Activated CD4-positive, alpha-beta T cell treated with anti-CD3 and anti-CD28 coated beads, Interleukin-2, amount 50 U/mL, for 4 hours (primary cell): ENCODE measurements at regions not wholly inside any gene's neighbourhood (a gene's known extent, or its start where the extent isn't known, plus 50 kb on each side); places are given as distances from the start of the nearest gene placed in this dataset.
"Not testable (repeated sequence)": the region's sequence is repeated elsewhere in the genome, so short reads cannot be mapped to it uniquely, and the experiment has no call there.

Source experiments
- DNase-seq, 2 experiments: peaks; one replicate each; pipeline ENCODE4 v3.0.0-alpha.2; 2020

DNA sequence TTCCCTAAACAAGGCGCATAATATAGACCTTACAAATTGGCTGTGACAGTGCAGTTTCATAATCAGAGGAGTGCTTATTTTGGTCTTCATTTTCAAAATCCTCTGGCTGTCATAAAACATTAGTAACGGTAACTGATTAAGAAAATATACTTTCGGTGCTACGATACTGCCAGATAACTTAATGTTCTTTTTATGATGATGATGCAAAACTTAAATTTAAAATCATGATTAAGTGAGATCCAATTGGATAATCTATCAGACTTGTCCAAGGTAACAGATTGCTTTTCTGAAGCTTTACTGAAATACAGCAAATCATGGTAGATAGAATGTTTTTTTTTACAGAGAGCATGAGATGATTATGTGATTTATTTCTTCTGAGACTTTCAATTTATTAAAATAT, 364.2 kb upstream of the CNTN3 start:
- no peak for DNase-seq

DNA sequence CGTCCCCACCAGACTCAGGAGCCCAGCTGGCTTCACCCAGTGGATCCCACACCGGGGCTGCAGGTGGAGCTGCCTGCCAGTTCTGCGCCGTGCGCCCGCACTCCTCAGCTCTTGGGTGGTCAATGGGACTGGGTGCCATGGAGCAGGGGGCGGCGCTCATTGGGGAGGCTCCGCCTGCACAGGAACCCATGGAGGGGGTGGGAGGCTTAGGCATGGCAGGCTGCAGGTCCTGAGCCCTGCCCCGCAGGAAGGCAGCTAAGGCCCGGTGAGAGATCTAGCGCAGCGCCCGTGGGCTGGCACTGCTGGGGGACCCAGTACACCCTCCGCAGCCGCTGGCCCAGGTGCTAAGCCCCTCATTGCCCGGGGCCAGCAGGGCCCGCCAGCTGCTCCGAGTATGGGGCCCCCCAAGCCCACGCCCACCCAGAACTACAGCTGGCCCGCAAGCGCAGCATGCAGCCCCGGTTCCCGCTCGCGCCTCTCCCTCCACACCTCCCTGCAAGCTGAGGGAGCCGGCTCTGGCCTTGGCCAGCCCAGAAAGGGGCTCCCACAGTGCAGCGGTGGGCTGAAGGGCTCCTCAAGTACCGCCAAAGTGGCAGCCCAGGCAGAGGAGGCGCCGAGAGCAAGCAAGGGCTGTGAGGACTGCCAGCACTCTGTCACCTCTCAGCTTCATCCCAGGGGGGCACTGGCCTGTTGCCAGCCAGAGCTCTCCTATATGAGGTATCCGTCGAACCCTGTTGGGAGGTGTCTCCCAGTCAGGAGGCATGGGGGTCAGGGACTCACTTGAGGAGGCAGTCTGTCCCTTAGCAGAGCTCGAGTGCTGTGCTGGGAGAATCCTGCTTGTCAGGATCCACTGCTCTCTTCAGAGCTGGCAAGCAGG, 370.8 kb upstream of the CNTN3 start:
- DNase-seq: not testable (repeated sequence)

DNA sequence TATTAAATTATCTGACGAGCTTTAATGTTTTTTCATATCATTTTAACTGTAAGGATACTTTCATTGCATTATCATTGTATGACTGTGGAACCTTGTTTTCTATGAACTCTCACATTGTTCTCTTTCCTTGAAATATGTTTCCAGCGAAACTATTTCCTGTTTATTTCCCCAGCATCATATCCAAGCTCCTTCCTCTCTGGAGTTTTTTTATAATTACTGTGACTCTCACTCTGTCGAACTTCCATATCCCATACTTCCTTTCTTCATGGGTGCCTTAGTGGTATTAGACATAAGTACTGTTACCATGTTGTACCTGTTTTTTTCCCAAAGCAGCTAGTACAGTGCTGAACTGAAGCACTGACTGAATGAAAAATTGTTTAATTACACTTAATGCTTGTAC, 373.6 kb upstream of the CNTN3 start:
- no peak for DNase-seq

DNA sequence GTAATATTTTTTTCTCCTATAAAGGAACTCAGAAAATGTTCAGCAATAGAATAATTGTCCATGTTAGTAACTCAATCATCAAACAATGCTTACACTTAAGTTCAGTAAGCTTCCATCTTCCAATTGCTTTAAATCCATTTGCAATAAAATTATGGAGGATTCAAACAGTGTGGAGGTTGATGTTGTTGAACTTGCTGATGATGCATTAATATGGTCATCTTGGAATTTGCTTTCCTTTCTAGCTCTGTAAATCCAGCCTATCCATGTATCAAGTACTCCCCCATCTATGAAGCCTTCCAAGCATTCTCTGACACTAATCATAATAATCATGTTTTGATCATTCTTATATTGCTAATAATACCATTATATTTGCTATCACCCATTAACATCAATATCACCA, 378.4 kb upstream of the CNTN3 start:
- DNase-seq: no peak

DNA sequence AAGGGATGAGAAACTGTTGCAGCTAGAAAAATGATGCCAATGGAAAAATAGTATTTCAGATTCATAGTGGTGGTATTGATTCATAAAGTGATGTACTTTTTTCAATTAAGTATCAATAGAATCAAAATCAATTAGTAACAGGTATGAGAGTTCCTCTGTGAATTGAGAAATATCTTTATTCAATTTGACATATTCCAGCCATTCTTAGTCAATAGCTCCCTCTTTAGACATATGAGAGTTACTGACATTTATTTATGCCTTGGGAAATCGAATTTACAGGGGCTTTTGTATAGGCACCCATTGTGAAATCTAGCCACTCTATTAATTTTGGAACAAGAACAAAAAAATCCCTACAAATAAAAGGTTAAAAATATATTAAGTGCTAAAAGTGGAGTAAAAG, 386.9 kb upstream of the CNTN3 start:
- DNase-seq: no peak

DNA sequence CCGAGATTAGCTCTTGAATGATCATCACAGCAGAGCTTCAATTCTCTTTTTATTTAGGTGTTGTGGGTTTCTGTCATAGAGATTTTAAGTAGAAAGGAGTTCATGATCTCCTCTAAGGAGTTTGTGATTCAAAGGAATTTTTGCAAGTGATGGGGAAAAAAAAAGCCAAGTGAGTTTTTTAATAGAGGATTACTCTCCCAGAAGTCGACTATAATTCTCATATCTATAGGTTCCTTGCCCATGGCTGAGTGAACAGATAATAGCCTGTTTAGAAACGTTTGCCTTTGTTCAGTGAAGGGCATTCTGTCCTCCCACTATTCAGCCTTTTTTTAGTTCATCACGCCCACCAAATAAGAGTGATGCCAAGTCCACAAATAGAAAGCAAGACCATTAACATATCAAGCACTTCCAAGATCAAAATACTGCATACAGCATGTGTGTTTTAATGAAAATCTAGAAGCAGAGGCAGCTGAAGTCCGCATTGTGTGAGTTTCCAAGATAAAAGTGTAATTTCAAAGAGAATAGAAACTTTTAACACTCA, 398.4 kb upstream of the CNTN3 start:
- DNase-seq: no peak

DNA sequence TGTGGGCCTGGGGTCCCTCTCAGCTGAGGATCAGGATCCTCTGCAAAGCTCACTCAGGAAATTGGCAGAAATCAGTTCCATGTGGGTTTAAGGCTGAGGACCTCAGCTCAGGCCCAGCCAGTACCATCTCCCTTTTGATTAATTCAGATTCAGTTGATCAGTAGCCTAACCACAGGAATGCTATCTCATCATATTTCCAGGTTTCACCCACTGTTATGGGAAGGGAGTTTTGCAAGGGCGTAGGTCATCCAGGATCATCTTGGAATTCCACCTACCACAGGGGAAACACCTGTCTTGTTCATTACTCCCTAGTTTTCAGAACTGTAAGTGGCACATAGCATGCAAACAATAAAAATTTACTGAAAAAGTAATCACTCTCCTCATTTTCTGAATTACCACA, 399.5 kb upstream of the CNTN3 start:
- DNase-seq: no peak

DNA sequence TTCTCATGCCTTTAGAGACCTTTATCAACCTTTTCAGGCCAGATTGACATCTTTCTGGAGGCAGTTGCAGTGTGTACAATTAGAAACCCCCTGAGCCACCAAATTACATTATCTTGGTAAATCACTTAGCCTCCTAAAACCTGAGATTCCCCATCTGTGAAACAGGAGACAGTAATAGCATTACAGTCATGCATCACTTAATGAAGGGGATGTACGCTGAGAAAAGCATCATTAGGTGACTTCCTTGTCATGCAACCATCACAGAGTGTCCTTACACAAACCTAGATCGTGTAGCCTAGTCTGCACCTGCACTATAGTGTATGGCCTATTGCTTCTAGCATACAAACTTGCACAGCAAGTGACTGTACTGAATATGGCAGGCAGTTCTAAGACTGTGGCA, 400.8 kb upstream of the CNTN3 start:
- DNase-seq: no peak

DNA sequence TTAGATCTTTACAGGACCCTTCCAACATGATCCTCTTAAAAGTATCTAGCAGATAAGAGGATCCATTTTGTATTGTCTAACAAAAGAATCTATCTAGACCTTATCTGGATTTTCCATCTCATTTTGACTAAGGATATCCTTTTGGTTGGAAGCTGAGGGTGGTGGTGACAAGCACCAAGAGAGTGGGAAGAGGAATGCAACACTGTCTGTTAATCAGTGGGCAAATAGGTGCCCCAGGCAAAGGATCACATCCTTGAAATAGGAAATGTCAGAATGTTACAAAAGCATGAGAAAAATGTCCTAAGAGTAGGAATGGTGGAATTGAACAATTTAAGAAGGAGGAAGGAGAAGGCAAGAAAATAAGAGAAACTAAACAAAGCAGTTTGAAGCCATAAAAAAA, 420.7 kb upstream of the CNTN3 start:
- DNase-seq: no peak

DNA sequence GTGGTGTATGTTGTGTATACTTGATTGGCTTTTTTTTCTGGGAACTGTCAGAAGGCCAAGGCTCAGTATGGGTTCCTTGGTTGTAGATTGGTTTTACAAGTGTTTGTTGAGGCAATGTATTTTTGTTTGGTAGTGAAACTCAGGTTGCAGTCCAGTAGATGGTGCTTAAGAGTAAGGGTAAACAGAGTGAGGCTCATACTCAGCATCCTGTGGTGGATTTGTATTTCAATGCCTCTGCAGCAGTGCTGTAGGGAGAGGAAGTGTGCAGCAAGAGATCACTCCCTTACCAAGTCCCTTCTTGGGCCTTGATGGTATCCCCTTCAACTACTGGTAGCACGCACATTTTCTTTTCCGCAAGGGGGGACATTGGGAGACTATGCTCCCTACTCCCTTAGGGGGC, 428.5 kb upstream of the CNTN3 start:
- DNase-seq: no peak

DNA sequence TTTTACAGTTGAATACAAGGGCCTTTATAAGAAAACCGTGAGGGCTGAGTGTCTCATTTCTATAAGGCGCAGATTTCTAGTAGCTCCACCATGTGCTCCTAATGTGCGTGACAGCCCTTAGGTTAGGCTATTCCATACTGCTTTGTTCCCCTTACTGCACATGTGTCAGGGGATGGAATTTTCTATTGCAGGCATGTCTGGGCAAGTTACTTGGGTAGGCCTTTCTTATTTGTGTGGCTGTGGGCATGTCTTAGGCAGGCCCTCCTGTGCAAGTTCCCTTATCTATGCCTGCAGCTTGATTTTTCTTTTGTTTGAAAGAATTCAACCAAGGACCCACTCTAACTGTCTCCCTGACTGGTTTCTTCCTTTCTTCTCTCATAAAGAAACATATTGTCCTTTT, 434.2 kb upstream of the CNTN3 start:
- DNase-seq: no peak

DNA sequence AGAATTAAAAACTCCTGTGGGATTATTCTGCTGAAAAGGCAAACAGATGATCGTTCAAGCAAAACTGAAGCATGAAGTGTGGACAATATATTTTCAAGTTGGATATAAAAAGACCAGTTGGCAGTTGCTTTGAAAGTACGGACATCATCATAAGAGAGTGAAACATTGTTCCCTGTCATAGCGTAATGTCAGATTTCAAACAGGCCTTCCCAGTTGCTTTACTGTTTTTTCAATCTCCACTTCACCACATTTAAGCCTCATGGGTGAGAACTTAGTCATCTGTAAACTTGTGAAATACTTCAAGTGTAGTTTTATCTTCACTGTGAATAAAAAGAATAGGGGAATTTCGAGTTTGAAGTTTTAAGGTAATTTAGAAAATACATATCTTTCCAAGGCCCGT, 435.1 kb upstream of the CNTN3 start:
- DNase-seq: no peak

DNA sequence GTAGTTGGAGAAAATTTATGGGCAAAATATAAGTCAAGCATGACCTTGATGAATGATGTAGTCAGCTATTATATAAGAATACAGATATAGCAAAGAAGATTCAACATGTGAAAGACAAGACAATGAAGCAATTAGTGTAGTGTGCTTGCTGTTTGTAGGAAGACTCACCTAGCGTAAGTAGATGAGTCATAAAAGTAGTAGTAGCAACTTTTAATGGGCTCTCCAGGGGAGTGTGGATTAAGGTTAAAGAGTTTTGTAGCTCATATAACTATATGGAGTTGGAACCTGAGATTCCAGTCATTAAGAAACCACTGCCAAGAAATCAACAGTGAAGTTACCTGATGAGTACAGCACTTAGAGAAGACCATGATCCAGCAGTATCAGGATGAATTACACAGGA, 444.7 kb upstream of the CNTN3 start:
- no peak for DNase-seq

DNA sequence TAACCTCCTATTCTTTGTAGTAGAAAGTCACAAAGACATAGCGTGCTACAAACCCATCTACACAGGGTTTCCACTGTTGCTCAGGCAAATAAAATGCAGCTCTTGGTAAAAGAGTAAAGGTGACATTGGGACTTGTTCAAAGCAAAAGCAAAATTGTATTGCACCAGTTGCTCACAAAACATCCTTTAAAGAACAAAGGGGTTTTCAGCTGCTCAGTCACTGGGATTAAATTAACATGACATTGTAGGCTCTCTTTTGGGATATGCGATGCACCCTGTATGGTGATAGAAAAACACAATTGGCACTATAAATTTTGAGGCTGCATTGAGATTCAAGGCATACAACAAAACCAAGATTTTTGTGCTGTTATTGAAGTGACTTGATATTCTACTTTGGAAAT, 447.3 kb upstream of the CNTN3 start:
- DNase-seq: no peak

DNA sequence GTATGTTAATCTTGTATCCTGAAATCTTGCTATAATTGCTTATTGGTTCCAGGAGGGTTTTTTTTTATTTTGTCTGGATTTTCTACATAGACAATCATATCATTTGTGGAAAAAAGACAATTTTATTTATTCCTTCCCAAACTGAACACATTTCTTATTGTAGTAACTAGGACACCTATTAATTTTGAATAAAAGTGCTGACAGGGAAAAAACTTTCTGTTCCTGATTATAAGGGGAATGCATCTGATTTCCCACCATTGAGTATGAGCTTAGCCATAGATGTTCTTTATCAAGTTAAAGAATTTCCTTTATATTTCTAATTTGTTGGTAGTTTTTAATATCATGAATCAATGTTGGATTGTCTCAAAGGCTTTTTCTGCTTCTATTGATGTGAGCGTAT, 460.7 kb upstream of the CNTN3 start:
- no peak for DNase-seq

DNA sequence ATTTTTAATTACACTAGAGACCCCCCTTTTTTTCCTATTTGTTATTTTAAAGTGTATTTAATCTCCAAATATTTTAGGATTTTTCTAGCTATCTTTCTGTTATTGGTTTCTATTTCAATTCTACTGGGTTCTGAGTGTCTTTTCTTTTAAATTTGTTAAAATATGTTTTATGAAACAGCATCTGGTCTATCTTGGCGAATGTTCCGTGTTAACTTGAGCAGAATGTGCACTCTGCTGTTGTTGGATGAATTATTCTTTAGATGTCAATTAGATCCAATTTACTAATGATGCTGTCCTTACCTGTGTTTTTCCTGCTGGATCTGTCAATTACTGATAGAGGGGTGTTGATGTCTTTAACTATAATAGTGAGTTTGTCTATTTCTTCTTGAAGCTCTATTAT, 462.0 kb upstream of the CNTN3 start:
- DNase-seq: no peak

DNA sequence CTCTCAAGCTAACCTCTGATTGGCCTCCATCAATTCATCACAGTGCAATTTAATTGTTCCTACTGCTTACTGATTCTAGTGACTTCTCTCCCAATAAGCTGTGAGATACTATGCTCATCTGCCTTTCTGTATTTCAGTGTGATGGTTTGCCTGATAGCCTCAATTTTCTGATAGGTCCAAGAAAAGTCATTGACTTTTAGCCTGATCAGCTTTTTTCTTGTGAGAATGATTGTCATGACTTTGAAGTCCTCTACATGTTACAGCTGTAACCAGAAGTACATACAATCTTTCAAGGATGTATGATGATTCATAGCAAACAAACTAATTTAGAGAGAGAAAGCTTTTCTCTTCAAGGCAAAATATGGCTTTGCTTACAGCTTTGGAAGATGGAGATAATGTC, 463.8 kb upstream of the CNTN3 start:
- no peak for DNase-seq

DNA sequence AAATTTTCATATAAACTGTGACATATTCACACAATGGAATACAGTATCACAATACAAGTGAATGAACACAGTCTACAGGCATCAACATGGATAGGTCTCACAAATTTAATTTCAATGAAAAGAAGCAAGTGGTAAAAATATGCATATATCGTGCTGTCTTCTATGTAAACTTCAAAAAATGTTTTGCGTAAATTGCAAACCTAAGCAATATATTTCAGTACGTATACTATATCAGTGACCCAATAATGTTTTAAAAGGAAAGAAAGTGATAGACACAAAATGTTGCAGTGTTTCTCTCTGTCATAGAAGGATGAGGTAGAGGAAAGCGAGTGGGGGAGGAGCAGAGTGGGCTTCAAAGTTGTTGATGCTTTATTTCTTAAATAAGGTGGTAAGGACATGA, 468.4 kb upstream of the CNTN3 start:
- DNase-seq: no peak

DNA sequence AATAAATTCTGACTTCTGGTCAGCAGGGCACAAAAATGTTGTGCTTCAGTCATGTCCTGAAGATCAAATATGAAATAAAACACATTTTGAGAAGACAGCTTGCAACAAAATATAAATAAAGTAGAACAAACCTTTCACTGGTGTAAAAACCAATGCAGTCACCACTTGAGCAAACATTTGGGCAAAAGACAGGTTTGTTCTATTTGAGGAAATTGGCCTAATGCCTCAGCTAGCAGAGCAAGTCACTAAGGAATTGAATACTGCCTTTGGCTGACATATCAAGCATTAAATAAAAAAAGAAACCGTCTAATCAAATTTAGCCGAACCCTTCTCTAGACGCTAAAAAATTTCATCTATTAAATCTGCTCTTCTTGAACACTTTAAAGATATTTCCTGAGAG, 475.4 kb upstream of the CNTN3 start:
- no peak for DNase-seq

DNA sequence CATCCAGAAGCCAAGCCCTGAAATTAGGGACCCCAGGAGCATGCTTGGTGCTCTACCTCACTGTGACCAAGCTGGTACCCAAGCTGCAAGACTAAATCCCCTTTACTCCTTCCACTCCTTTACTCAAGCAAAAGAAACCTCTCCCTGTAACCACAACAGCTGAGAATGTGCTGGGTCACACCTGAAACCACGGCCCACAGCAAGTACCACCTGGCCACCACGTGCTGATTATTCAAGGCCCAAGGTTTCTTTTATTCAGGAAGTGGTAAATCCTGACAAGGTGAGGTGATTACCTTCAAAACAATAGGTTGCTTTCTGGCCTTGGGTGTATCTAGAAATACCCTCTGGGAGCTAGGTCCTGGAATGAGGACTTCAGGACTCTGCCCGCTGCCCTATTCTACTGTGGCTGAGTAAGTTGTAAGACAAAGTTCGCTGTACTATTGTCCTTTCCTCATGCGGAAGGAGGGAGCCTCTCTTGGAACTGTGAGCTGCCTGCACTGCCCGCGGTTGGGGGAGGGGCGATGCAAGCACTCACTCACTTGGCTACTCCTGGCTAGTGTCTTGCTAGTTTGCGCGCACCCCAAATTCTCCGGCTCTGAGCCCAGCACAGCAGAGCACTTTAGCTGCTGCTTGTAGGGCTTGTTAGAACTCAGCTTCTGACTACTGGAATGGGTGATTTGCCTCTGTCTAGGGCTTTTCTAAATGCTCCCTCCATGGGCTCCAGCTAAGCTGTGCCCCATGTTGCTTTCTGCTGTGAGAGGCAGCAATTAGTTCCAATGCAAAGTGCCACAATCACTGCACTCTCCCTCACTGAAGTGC, 487.1 kb upstream of the CNTN3 start:
- no peak for DNase-seq

DNA sequence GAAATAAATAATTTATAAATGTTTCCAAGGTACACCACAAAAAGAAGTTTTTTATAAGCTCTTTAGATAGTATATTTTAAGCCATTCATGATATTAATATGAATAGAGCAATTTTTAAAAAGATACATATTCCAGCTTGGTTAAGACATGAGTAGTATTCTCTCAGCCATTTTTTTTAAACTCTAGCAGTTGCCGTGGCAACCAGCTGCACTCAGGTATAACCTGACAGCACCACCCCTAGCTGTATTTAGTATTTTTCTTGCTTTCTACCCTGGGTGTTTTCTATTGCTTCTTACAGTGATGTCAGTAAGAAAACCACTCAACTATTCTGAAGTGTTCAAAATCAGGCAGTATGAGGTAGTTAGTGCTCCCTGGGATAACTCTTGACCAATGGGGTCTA, 496.3 kb upstream of the CNTN3 start:
- DNase-seq: no peak

DNA sequence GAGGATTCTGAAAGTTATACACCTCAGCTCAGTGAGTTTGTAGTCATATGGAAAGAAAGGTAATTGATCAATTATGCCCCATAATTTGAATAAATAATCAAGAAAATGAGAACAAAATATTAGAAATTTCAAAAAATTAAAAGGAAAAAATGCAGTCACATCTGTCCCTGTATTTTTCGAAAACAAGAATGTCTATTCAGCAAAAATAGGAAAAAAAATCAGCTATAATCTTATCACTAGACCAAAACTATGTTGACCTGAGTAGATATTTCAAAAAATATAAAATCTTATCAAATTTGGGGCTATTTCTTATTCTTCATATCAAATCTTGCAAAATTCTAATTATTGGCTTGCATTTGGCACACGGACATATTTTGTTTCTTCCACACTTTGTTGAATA, 501.2 kb upstream of the CNTN3 start:
- DNase-seq: no peak

DNA sequence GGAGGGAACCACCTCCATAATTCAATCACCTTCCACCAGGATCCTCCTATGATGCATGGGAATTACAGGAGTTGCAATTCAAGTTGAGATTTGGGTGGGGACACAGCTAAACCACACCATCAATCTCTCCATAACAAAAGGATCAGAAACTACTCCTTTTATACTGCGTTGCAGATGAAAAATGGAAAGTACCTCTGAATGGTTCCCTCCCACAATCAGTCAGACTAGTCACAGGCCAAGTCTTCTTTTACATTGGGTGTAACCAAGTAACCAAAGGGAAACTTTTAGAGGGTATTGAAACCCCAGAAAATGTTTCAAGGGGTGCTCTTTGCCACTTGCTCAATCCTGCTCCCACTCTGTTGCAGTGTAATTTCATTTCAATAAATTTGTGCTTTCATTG, 504.3 kb upstream of the CNTN3 start:
- DNase-seq: no peak

DNA sequence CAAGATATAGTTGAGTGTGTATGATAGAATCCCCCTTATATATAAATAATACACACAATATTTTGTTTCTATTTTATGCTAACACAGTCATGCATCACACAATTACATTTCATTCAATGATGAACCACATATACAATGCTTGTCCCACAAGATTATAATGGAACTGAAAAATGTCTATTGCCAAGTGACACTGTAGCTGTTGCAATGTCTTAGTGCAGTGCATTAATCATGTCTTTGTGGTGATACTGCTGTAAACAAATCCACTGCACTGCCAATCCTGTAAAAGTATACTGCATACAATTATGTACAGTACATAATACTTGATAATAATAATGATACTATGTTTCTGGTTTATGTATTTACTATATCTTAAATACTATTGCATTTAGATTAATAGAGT, 512.1 kb upstream of the CNTN3 start:
- no peak for DNase-seq
